ENCODE measurements at regions not wholly inside any gene's neighbourhood (a gene's known extent, or its start where the extent isn't known, plus 50 kb on each side); places are given as distances from the start of the nearest gene placed in this dataset.

DNA sequence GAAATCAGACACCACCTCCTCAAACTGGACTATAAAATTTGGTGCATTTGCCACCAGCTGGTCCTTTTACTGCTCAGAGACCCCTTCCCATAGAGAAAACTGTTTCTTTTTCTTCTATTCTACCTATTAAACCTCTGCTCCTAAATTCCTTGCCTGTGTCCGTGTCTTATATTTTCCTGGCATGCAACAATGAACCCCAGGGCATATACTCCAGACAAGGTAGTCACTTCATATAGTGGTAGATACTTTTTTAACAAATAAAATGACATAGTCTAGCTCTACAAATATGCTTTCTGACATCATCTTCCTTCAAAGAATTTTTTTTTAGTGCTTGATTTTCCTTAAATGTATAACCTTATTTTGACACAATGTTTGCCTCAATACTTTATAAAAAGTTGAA is 1402.9 kb upstream of the PABPC4L start:
- TF ChIP-seq POLR2AphosphoS5 (IDR thresholded peaks at IDR 0.05; ENCODE audit: borderline replicate concordance, low read depth, low read length) = no peak
- no peak for TF ChIP-seq EZH2 (IDR thresholded peaks at IDR 0.05)
- no peak for TF ChIP-seq FOXP2 (optimal IDR thresholded peaks at IDR 0.05; ENCODE audit: control extremely low read depth, extremely low read length, insufficient read depth)

Measured in SK-N-MC (cell line).